HCT116 (cell line): ENCODE measurements at regions not wholly inside any gene's neighbourhood (a gene's known extent, or its start where the extent isn't known, plus 50 kb on each side); places are given as distances from the start of the nearest gene placed in this dataset.

Source experiments
- ATAC-seq: fragments of 200-7000 bp; cut with Tn5 transposase; 2 replicates; pipeline ENCODE4 v1.9.1; 2020; ENCODE audit warnings: mild to moderate bottlenecking, moderate library complexity
- BruUV-seq: library from RNA; stranded (reverse); fragments of 400-500 nt; replicated peaks from 2 replicates; lab custom pipeline; 2021; lab: Mats Ljungman, UMichigan
- CTCF ChIA-PET: fragments of 300-600 bp; sonication (Branson Sonifier 250); formaldehyde crosslinking; loops from one replicate; lab custom pipeline; 2021; ENCODE audit warnings: antibody characterized with exemption; lab: Charles Lee
- POLR2A ChIA-PET: fragments of 300-600, 350-600 bp; sonication (Branson Sonifier 250); formaldehyde crosslinking; loops from one replicate; lab custom pipeline; 2021; ENCODE audit warnings: antibody characterized with exemption; lab: Charles Lee
- RAD21 ChIA-PET, 2 experiments: fragments of 300-600 bp; sonication (Branson Sonifier 250); formaldehyde crosslinking; loops; one replicate each; lab custom pipeline; 2023; ENCODE audit warnings: low total read pairs in 2 of 2; ENCODE audit not compliant: uncharacterized antibody in 2 of 2, unreplicated experiment in 2 of 2, low non-redundant PET in 1 of 2; lab: Charles Lee
- DNase-seq: peaks from one replicate; pipeline ENCODE4 v3.0.0-alpha.2; 2010; ENCODE audit warnings: low read depth, low spot score
- H2AFZ ChIP-seq: fragments of 200-600 bp; shearing (Covaris generic), sonication (generic); 2 replicates; pipeline ENCODE4 v1.6.1; 2017; ENCODE audit warnings: low read depth, mixed run types, mixed read lengths, antibody characterized with exemption, low read length; ENCODE audit not compliant: poor library complexity, severe bottlenecking
- H3K27ac ChIP-seq: 2 replicates; pipeline ENCODE4 v1.5.1; 2012; ENCODE audit warnings: low read depth, low read length
- H3K27me3 ChIP-seq: fragments of 200-600 bp; sonication (generic); 2 replicates; pipeline ENCODE4 v1.6.1; 2016; ENCODE audit warnings: mixed run types, low read length, mixed read lengths; ENCODE audit not compliant: insufficient read depth
- H3K36me3 ChIP-seq, 2 experiments: fragments of 200-500 bp in 1 of 2; fragments of 200-600 bp in 1 of 2; sonication (Bioruptor generic) in 1 of 2; sonication (generic) in 1 of 2; 2 replicates each; pipeline versions ENCODE4 v1.5.1 to v1.6.1; 2014 to 2016; ENCODE audit warnings: low read length in 2 of 2, inconsistent platforms in 1 of 2, mixed read lengths in 1 of 2, mixed run types in 1 of 2; ENCODE audit not compliant: insufficient read depth in 2 of 2, control insufficient read depth in 1 of 2
- H3K4me1 ChIP-seq, 2 experiments: fragments of 200-600 bp in 1 of 2; sonication (generic) in 1 of 2; 2 replicates each; pipeline versions ENCODE4 v1.5.1 to v1.6.1; 2012 to 2017; ENCODE audit warnings: low read length in 2 of 2, inconsistent platforms in 1 of 2, mild to moderate bottlenecking in 1 of 2, mixed read lengths in 1 of 2, mixed run types in 1 of 2, moderate library complexity in 1 of 2; ENCODE audit not compliant: insufficient read depth in 2 of 2, control insufficient read depth in 1 of 2
- H3K4me2 ChIP-seq: fragments of 200-600 bp; sonication (generic); 2 replicates; pipeline ENCODE4 v1.6.1; 2017; ENCODE audit warnings: mixed run types, low read length, mixed read lengths
- H3K4me3 ChIP-seq, 2 experiments: fragments of 200-600 bp in 1 of 2; sonication (generic) in 1 of 2; replicated peaks in 1 of 2; 2 replicates each; pipeline ENCODE4 v1.5.1; 2011 to 2016; ENCODE audit warnings: low read length in 2 of 2, control low read depth in 1 of 2, low read depth in 1 of 2, mild to moderate bottlenecking in 1 of 2, mixed read lengths in 1 of 2, mixed run types in 1 of 2
- H3K79me2 ChIP-seq: fragments of 200-600 bp; sonication (generic); 2 replicates; pipeline ENCODE4 v1.6.1; 2017; ENCODE audit warnings: mild to moderate bottlenecking, mixed run types, low read length, moderate library complexity, mixed read lengths; ENCODE audit not compliant: insufficient read depth
- H3K9ac ChIP-seq: fragments of 200-600 bp; sonication (generic); 2 replicates; pipeline ENCODE4 v1.6.1; 2016; ENCODE audit warnings: low read length, mixed read lengths
- H3K9me2 ChIP-seq: fragments of 200-600 bp; sonication (generic), shearing (Covaris generic); 2 replicates; pipeline ENCODE4 v1.6.1; 2017; ENCODE audit warnings: mixed run types, mild to moderate bottlenecking, moderate library complexity; ENCODE audit not compliant: insufficient read depth
- H3K9me3 ChIP-seq, 2 experiments: fragments of 200-500 bp in 1 of 2; fragments of 200-600 bp in 1 of 2; sonication (Bioruptor generic) in 1 of 2; sonication (generic) in 1 of 2; 2 replicates each; pipeline ENCODE4 v1.6.1; 2014 to 2017; ENCODE audit warnings: low read length in 2 of 2, mixed read lengths in 2 of 2, inconsistent platforms in 1 of 2, low read depth in 1 of 2, mild to moderate bottlenecking in 1 of 2, mixed run types in 1 of 2, moderate library complexity in 1 of 2; ENCODE audit not compliant: control insufficient read depth in 1 of 2, insufficient read depth in 1 of 2
- H4K20me1 ChIP-seq: fragments of 200-600 bp; sonication (generic), shearing (Covaris generic); 2 replicates; pipeline ENCODE4 v1.6.1; 2017; ENCODE audit warnings: mixed run types, mild to moderate bottlenecking, moderate library complexity; ENCODE audit not compliant: insufficient read depth
- CEBPB ChIP-seq: IDR thresholded peaks from 2 replicates; pipeline ENCODE4 v1.6.1; 2012; ENCODE audit warnings: low read depth
- EZH2 ChIP-seq: fragments of 200-600 bp; sonication (generic); IDR thresholded peaks from 2 replicates; pipeline ENCODE4 v1.6.1; 2017; ENCODE audit warnings: antibody characterized with exemption, mixed run types
- EZH2phosphoT487 ChIP-seq: fragments of 200-600 bp; IDR thresholded peaks from 2 replicates; pipeline ENCODE4 v1.6.1; 2018; ENCODE audit warnings: antibody characterized with exemption, borderline replicate concordance
- JUND ChIP-seq: IDR thresholded peaks from 2 replicates; pipeline ENCODE4 v1.6.1; 2012
- POLR2A ChIP-seq: IDR thresholded peaks from 2 replicates; pipeline ENCODE4 v1.7.0; 2011; ENCODE audit warnings: borderline replicate concordance; ENCODE audit not compliant: insufficient read depth, insufficient read length; ENCODE audit errors: extremely low read depth
- POLR2AphosphoS5 ChIP-seq: IDR thresholded peaks from 2 replicates; pipeline ENCODE4 v1.6.1; 2011; ENCODE audit warnings: mild to moderate bottlenecking, low read depth, low read length, moderate library complexity
- SP1 ChIP-seq: IDR thresholded peaks from 2 replicates; pipeline ENCODE4 v1.6.1; 2012; ENCODE audit warnings: low read depth
- SRF ChIP-seq: IDR thresholded peaks from 2 replicates; pipeline ENCODE4 v1.6.1; 2012; ENCODE audit warnings: low read depth
- YY1 ChIP-seq: IDR thresholded peaks from 2 replicates; pipeline ENCODE4 v1.6.1; 2011; ENCODE audit warnings: low read length, low read depth, moderate library complexity, mild to moderate bottlenecking; ENCODE audit not compliant: insufficient replicate concordance; ENCODE audit errors: extremely low read depth
- ZNF274 ChIP-seq: fragments of 200-500 bp; sonication (Bioruptor generic); IDR thresholded peaks from 2 replicates; pipeline ENCODE4 v1.6.1; 2014; ENCODE audit warnings: mild to moderate bottlenecking, low read depth, low read length, inconsistent platforms
- intact Hi-C: fragments of 100-400 bp; cut with micrococcal nuclease; formaldehyde crosslinking; loops from 2 replicates; pipeline ENCODE4 v1.10.0; 2022
- TF ChIP-seq, protein P1 (sequence below): IDR thresholded peaks from 2 replicates; pipeline ENCODE4 v1.6.1; 2012
- TF ChIP-seq, protein P2 (sequence below): IDR thresholded peaks from 2 replicates; pipeline ENCODE4 v1.6.1; 2012
- TF ChIP-seq, protein P3 (sequence below): IDR thresholded peaks from 2 replicates; pipeline ENCODE4 v1.6.1; 2011; ENCODE audit warnings: mild to moderate bottlenecking, low read length, moderate library complexity; ENCODE audit not compliant: insufficient replicate concordance; ENCODE audit errors: extremely low read depth

DNA sequence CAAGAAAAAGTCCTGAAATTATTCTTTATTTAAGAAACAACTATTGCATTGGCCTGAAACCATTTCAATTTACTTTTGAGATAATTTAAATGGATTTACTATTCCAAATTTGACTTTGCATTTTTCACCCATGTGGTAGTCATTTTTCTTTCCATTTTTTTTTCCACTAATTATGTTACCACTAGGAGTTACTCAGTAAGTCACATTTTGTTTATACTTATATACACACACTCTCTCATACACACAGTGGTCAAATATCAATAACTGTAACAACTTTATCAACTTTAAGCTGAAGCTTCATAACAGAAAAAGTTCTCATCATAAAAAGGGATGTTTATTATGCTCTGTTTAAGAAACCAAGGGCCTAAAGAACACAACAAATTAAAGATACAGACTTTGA is 222.8 kb downstream of the SIPA1L2 start:
- no peaks in the 10 kb centered on the region for H3K4me1 ChIP-seq
- no peak overlapping the region for H2AFZ ChIP-seq
- POLR2A ChIA-PET = no interaction called here
- H3K79me2 ChIP-seq = no peaks in the 10 kb centered on the region
- ATAC-seq = no peak
- no peaks in the 10 kb centered on the region for H3K27me3 ChIP-seq
- H3K4me3 ChIP-seq = no peak overlapping the region
- H3K27ac ChIP-seq = no peak overlapping the region
- H3K9me2 ChIP-seq = no peaks in the 10 kb centered on the region
- DNase-seq = no peak
- no TSS peak for BruUV-seq
- RAD21 ChIA-PET = no interaction called here
- no peak overlapping the region for H3K9ac ChIP-seq
- no peaks in the 10 kb centered on the region for H4K20me1 ChIP-seq
- CTCF ChIA-PET = no interaction called here
- H3K9me3 ChIP-seq = no peaks in the 10 kb centered on the region
- no peak overlapping the region for H3K4me2 ChIP-seq
- TF ChIP-seq CEBPB (no peak), SP1 (no peak), POLR2A (no peak), JUND (no peak), YY1 (no peak), POLR2AphosphoS5 (no peak)
- TF ChIP-seq, protein P1, sequence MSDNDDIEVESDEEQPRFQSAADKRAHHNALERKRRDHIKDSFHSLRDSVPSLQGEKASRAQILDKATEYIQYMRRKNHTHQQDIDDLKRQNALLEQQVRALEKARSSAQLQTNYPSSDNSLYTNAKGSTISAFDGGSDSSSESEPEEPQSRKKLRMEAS = no peak
- TF ChIP-seq, all 23 proteins: peak for 0
- no peaks in the 10 kb centered on the region for H3K36me3 ChIP-seq
- intact Hi-C loops = no loop called here

DNA sequence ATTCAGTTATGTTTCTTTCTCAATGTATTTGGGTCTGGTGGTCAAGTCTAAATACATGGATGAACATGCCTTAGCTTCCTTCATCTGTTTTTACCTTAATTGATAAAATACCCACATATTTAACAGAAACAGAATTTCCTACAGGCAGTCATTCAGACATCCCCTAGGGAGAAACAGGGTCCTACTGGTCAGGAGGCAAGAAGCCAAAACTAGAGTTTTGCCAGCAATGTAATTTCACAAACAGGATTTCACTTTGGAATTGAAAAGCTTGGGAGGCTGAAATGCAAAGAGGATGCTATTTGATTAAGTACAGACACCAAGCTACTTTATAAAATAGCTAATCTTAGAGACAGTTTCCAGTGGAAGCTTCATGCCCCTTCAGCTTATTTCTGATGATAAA is 224.2 kb downstream of the SIPA1L2 start:
- intact Hi-C loops = no loop called here
- Histone ChIP-seq H3K27me3 (no peaks in the 10 kb centered on the region), H3K4me3 (no peak overlapping the region), H3K9me2 (no peaks in the 10 kb centered on the region), H3K79me2 (no peaks in the 10 kb centered on the region), H2AFZ (no peak overlapping the region), H3K36me3 (no peaks in the 10 kb centered on the region), H3K9ac (no peak overlapping the region), H4K20me1 (no peaks in the 10 kb centered on the region), H3K4me1 (no peaks in the 10 kb centered on the region)
- ChIA-PET POLR2A (no interaction called here), RAD21 (no interaction called here)
- ATAC-seq = no peak
- TF ChIP-seq JUND = no peak
- TF ChIP-seq SP1 = no peak
- TF ChIP-seq ZNF274 = no peak
- TF ChIP-seq, protein P2, sequence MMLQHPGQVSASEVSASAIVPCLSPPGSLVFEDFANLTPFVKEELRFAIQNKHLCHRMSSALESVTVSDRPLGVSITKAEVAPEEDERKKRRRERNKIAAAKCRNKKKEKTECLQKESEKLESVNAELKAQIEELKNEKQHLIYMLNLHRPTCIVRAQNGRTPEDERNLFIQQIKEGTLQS = no peak
- no peak for TF ChIP-seq EZH2
- TF ChIP-seq SRF = no peak
- TF ChIP-seq POLR2AphosphoS5 = no peak
- TF ChIP-seq, protein P3, sequence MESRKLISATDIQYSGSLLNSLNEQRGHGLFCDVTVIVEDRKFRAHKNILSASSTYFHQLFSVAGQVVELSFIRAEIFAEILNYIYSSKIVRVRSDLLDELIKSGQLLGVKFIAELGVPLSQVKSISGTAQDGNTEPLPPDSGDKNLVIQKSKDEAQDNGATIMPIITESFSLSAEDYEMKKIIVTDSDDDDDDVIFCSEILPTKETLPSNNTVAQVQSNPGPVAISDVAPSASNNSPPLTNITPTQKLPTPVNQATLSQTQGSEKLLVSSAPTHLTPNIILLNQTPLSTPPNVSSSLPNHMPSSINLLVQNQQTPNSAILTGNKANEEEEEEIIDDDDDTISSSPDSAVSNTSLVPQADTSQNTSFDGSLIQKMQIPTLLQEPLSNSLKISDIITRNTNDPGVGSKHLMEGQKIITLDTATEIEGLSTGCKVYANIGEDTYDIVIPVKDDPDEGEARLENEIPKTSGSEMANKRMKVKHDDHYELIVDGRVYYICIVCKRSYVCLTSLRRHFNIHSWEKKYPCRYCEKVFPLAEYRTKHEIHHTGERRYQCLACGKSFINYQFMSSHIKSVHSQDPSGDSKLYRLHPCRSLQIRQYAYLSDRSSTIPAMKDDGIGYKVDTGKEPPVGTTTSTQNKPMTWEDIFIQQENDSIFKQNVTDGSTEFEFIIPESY = no peak
- TF ChIP-seq EZH2phosphoT487 = no peak
- TF ChIP-seq POLR2A = no peak
- TF ChIP-seq, all 23 proteins: peak for 0
- Histone ChIP-seq H3K27ac (no peak overlapping the region), H3K4me2 (no peak overlapping the region), H3K9me3 (no peaks in the 10 kb centered on the region)
- no TSS peak for BruUV-seq
- CTCF ChIA-PET = no interaction called here
- DNase-seq = no peak
